ENCODE measurements at regions not wholly inside any gene's neighbourhood (a gene's known extent, or its start where the extent isn't known, plus 50 kb on each side); places are given as distances from the start of the nearest gene placed in this dataset.
A peak's percentile ranks its signal among the peaks of the same experiment; 100 is the strongest.
"Not testable (repeated sequence)": the region's sequence is repeated elsewhere in the genome, so short reads cannot be mapped to it uniquely, and the experiment has no call there.

GRCh38 chr15:95616306-95616705, 714.2 kb upstream of the NR2F2 start:
- no peak for DNase-seq (ENCODE audit: low read depth)

GRCh38 chr15:95620934-95621579, 709.4 kb upstream of the NR2F2 start:
- peak; percentile 21 for DNase-seq (ENCODE audit: low read depth)

- no peak for DNase-seq (ENCODE audit: low read depth)
Measured at GRCh38 chr15:95622843-95623242, 707.7 kb upstream of the NR2F2 start.

GRCh38 chr15:95624100-95624499, 706.4 kb upstream of the NR2F2 start:
- no peak for DNase-seq (ENCODE audit: low read depth)

- DNase-seq (ENCODE audit: low read depth), result no peak
Measured at GRCh38 chr15:95624616-95625361, 705.7 kb upstream of the NR2F2 start.

DNA sequence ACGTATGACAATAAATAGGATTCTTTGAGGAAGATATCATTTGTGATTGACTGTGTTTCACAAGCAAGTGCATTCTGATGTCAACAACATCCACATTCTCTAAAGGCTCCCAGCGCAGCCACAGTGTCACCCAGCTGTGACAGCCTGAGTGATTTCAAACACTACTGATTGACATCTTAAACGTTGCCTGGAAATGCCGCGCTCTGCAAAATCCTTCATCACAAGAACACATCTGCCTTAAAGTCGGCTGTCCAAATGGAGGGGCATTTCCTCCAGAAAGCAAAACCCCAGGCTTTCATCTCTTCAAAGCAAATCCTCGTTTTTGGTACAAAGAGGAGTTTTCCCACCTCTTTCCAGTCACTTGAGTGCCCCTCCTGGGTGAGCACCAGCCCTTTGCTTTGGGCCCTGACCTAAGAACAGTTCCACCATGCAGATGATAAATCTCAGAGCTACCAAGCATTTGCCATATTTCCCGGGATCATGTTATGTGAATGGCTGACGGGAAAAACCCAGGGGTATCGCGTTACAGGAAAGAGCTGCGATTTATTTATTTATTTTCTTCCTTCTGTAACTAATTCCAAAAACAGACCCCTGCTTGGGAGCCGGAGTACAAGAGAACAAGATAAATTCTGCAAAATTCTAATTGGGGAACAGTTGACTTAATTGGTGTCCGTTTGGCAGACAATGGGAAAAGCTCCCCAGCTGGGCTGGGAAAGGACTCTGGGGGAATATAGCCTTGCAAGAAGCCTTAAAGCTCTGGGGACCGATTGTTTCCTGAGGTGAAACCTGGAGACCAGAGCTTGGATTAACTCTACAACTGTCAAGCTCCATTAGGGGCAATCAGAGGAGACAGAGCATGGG, 703.8 kb upstream of the NR2F2 start:
- DNase-seq (ENCODE audit: low read depth), result no peak

- DNase-seq (ENCODE audit: low read depth), result no peak
Measured at GRCh38 chr15:95629503-95630168, 700.9 kb upstream of the NR2F2 start.

DNA sequence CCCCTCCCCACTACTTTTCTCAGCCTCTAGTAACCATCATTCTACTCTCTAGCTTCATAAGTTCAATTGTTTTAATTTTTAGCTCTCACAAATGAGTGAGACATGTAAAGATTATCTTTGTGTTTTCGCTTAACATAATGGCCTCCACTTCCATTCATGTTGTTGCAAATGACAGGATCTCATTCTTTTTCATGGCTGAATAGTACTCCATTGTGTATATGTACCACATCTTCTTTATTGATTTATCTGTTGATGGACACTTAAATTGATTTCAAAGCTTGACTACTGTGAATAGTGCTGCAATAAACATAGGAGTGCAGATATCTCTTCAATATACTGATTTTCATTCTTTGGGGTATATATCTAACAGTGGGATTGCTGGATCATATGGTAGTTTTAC, 699.8 kb upstream of the NR2F2 start:
- DNase-seq (ENCODE audit: low read depth), result no peak

GRCh38 chr15:95635666-95636065, 694.8 kb upstream of the NR2F2 start:
- DNase-seq (ENCODE audit: low read depth), result no peak

GRCh38 chr15:95636107-95636506, 694.4 kb upstream of the NR2F2 start:
- DNase-seq (ENCODE audit: low read depth), result no peak

DNA sequence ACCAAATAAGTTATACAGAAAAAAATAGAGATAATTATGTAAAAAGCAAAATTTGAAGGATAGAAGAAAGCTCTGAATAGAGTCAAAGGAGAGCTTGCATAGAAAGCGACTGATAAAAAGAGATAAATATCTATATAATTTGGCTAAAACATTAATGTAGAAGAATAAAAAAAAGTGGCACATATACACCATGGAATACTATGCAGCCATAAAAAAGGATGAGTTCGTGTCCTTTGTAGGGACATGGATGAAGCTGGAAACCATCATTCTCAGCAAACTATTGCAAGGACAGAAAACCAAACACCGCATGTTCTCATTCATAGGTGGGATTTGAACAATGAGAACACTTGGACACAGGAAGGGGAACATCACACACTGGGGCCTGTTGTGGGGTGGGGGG, 693.3 kb upstream of the NR2F2 start:
- not testable (repeated sequence) for DNase-seq (ENCODE audit: low read depth)

GRCh38 chr15:95639208-95639607, 691.3 kb upstream of the NR2F2 start:
- DNase-seq (ENCODE audit: low read depth), result no peak

DNA sequence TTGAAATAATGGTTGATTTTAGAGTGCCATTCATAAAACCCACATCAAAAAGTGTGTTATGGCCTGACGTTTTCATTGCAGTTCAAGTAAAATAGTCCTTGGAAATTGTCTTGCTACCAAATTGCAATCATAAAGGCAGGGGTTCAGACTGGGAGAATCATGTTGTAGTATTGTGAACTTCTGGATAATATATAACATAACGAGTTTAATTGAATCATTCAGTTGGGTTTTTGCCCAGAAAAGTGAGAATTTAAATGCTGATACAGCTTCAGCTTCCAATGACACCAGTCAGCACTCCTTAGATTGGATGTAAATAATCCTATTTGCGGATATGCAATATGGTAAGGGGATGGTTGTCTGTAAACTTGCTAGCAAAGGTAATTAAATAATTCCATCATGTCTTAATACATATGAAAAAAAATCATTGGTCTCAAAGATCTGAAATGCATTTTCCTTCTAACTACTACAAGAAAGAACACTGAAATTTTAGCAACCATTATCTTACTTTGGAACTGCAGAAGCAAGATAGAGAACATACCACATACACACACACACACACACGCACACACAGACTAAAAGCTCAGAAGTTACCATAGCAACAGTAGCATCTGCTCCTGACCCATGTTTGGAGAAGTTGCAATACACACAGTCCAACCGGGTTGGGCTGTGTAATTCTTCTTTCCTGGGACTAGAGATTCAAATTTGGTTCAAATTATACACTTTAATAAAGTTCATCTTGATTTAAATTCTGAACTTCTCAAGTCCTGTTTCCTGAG, 686.2 kb upstream of the NR2F2 start:
- DNase-seq (ENCODE audit: low read depth), result no peak

- no peak for DNase-seq (ENCODE audit: low read depth)
Measured at GRCh38 chr15:95645791-95646338, 684.6 kb upstream of the NR2F2 start.

GRCh38 chr15:95646484-95647273, 683.8 kb upstream of the NR2F2 start:
- no peak for DNase-seq (ENCODE audit: low read depth)

- no peak for DNase-seq (ENCODE audit: low read depth)
Measured at GRCh38 chr15:95647531-95648277, 682.8 kb upstream of the NR2F2 start.

GRCh38 chr15:95653361-95653805, 677.1 kb upstream of the NR2F2 start:
- DNase-seq (ENCODE audit: low read depth), result no peak

DNA sequence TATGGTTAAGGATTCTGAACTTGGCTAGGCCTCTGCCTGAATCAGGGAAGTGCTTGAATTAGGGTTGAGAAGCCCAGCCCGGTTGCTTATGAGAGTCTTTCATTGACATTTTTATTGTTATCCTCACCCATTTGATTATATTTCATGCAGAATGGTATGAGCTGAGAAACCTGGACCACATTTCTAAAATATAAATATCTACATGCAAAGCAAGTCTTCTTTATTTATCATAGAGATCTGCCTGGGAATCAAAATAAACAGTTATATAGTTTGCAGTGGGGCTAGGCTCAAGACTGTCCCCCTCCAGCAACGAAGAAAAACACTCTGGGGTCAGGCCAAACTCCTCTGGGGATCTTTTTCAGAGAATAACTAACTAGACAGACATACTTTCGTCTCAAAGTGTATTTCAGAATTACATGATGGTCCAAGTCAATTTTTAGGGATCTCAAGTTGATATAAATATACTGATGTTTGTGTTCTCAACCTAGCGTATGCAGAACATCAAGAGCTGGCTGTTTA, 675.4 kb upstream of the NR2F2 start:
- DNase-seq (ENCODE audit: low read depth), result no peak

DNA sequence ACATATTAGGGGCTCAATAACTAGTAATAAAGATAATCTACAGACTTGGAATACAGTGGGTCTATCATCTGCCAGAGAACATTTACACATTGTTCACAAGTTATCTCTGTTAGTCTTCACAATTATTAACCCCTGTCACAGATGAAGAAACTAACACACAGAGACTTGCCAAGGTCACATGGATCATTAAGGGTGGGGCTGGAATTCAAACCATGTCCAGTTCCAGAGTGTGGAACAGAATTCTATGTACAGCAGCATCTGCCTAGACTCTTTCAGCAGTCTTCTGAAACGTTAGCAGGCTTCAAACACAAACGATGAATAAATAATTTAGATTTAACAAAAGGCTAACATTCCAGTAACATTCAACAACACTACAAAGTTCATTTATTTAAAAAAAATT, 673.9 kb upstream of the NR2F2 start:
- no peak for DNase-seq (ENCODE audit: low read depth)
